SK-N-SH treated with all-trans-retinoic acid at 6 μM for 48 hours (cell line): ENCODE measurements at regions not wholly inside any gene's neighbourhood (a gene's known extent, or its start where the extent isn't known, plus 50 kb on each side); places are given as distances from the start of the nearest gene placed in this dataset.

ENCODE experiments used
- ARNTL ChIP-seq: fragments of 450-650 bp; formaldehyde crosslinking; IDR thresholded peaks from 2 replicates; pipeline ENCODE4 v1.5.0; 2020; ENCODE audit warnings: low read depth, mild to moderate bottlenecking, moderate library complexity, borderline replicate concordance
- PATZ1 ChIP-seq: fragments of 250-450 bp; sonication (Bioruptor Pico); IDR thresholded peaks from 2 replicates; pipeline ENCODE4 v1.8.0; 2020; ENCODE audit warnings: mild to moderate bottlenecking, moderate library complexity, borderline replicate concordance
- SNAI2 ChIP-seq: fragments of 250-450 bp; sonication (Bioruptor Pico); IDR thresholded peaks from 2 replicates; pipeline ENCODE4 v1.5.0; 2020; ENCODE audit warnings: mild to moderate bottlenecking, moderate library complexity
- TCF4 ChIP-seq: fragments of 250-450 bp; sonication (Bioruptor Pico); IDR thresholded peaks from 2 replicates; pipeline ENCODE4 v1.8.0; 2021; ENCODE audit warnings: mild to moderate bottlenecking, moderate library complexity, borderline replicate concordance
- TOX ChIP-seq: fragments of 250-450 bp; sonication (Bioruptor Pico); IDR thresholded peaks from 2 replicates; pipeline ENCODE4 v1.8.0; 2021; ENCODE audit warnings: mild to moderate bottlenecking, moderate library complexity, borderline replicate concordance
- TSHZ2 ChIP-seq: fragments of 250-450 bp; sonication (Bioruptor Pico); IDR thresholded peaks from 2 replicates; pipeline ENCODE4 v1.5.0; 2020; ENCODE audit warnings: mild to moderate bottlenecking, moderate library complexity
- ZC3H10 ChIP-seq: fragments of 250-450 bp; sonication (Bioruptor Pico); IDR thresholded peaks from 2 replicates; pipeline ENCODE4 v1.5.1; 2021; ENCODE audit warnings: mild to moderate bottlenecking, moderate library complexity
- ZFP3 ChIP-seq: fragments of 250-450 bp; sonication (Bioruptor Pico); IDR thresholded peaks from 2 replicates; pipeline ENCODE4 v1.5.0; 2020; ENCODE audit warnings: mild to moderate bottlenecking, moderate library complexity
- ZFP30 ChIP-seq: fragments of 450-650 bp; formaldehyde crosslinking; IDR thresholded peaks from 2 replicates; pipeline ENCODE4 v1.5.0; 2022; ENCODE audit warnings: mild to moderate bottlenecking, moderate library complexity
- ZNF8 ChIP-seq: fragments of 450-650 bp; formaldehyde crosslinking; IDR thresholded peaks from 2 replicates; pipeline ENCODE4 v1.5.0; 2020; ENCODE audit warnings: mild to moderate bottlenecking, moderate library complexity

GRCh38 chr18:39730606-39731005, 2165.0 kb upstream of the CELF4 start:
- no peak for TF ChIP-seq TOX (CRISPR knock-in tag)
- TF ChIP-seq SNAI2 (CRISPR knock-in tag) = no peak
- TF ChIP-seq ZC3H10 (CRISPR knock-in tag) = no peak
- no peak for TF ChIP-seq ZNF8 (CRISPR knock-in tag)
- no peak for TF ChIP-seq TSHZ2 (CRISPR knock-in tag)
- TF ChIP-seq ZFP30 (CRISPR knock-in tag) = no peak
- no peak for TF ChIP-seq ARNTL (CRISPR knock-in tag)
- no peak for TF ChIP-seq PATZ1
- no peak for TF ChIP-seq ZFP3 (CRISPR knock-in tag)
- TF ChIP-seq TCF4 (CRISPR knock-in tag) = no peak
